ENCODE measurements at regions not wholly inside any gene's neighbourhood (a gene's known extent, or its start where the extent isn't known, plus 50 kb on each side); places are given as distances from the start of the nearest gene placed in this dataset.
"Not testable (repeated sequence)": the region's sequence is repeated elsewhere in the genome, so short reads cannot be mapped to it uniquely, and the experiment has no call there.

GRCh38 chr3:90062631-90063200 lies 955.3 kb downstream of the EPHA3 start:
- Mint-ChIP-seq H3K27me3 (ENCODE audit: unreplicated experiment) (no peaks in the 10 kb centered on the region), H3K27ac (ENCODE audit: unreplicated experiment) (no peak overlapping the region), H3K4me1 (ENCODE audit: unreplicated experiment) (peaks cover 8% of the 10 kb centered on the region), H3K4me3 (ENCODE audit: unreplicated experiment) (no peak overlapping the region), H3K9me3 (ENCODE audit: unreplicated experiment) (peaks cover 3% of the 10 kb centered on the region), H3K36me3 (ENCODE audit: unreplicated experiment) (no peaks in the 10 kb centered on the region)
- no peak for TF ChIP-seq CTCF (IDR thresholded peaks at IDR 0.05)
- no peak for DNase-seq (ENCODE audit: extremely low spot score, unreplicated experiment)

- DNase-seq (ENCODE audit: extremely low spot score, unreplicated experiment) = no peak
- H3K36me3 Mint-ChIP-seq (ENCODE audit: unreplicated experiment) = no peaks in the 10 kb centered on the region
- H3K27ac Mint-ChIP-seq (ENCODE audit: unreplicated experiment) = no peak overlapping the region
- no peaks in the 10 kb centered on the region for H3K27me3 Mint-ChIP-seq (ENCODE audit: unreplicated experiment)
- H3K9me3 Mint-ChIP-seq (ENCODE audit: unreplicated experiment) = peaks cover 3% of the 10 kb centered on the region
- no peak for TF ChIP-seq CTCF (IDR thresholded peaks at IDR 0.05)
- H3K4me3 Mint-ChIP-seq (ENCODE audit: unreplicated experiment) = no peak overlapping the region
- H3K4me1 Mint-ChIP-seq (ENCODE audit: unreplicated experiment) = peaks cover 9% of the 10 kb centered on the region
These were observed 961.4 kb downstream of the EPHA3 start for GRCh38 chr3:90068783-90069182.

GRCh38 chr3:90069748-90070147 lies 962.3 kb downstream of the EPHA3 start:
- Mint-ChIP-seq H3K27me3 (ENCODE audit: unreplicated experiment) (no peaks in the 10 kb centered on the region), H3K9me3 (ENCODE audit: unreplicated experiment) (no peaks in the 10 kb centered on the region), H3K27ac (ENCODE audit: unreplicated experiment) (no peak overlapping the region), H3K4me3 (ENCODE audit: unreplicated experiment) (no peak overlapping the region), H3K36me3 (ENCODE audit: unreplicated experiment) (no peaks in the 10 kb centered on the region), H3K4me1 (ENCODE audit: unreplicated experiment) (peaks cover 9% of the 10 kb centered on the region)
- TF ChIP-seq CTCF (IDR thresholded peaks at IDR 0.05) = no peak
- DNase-seq (ENCODE audit: extremely low spot score, unreplicated experiment) = no peak

GRCh38 chr3:90076136-90076535 lies 968.7 kb downstream of the EPHA3 start:
- Mint-ChIP-seq H3K9me3 (ENCODE audit: unreplicated experiment) (no peaks in the 10 kb centered on the region), H3K27ac (ENCODE audit: unreplicated experiment) (no peak overlapping the region), H3K4me3 (ENCODE audit: unreplicated experiment) (no peak overlapping the region), H3K36me3 (ENCODE audit: unreplicated experiment) (no peaks in the 10 kb centered on the region), H3K4me1 (ENCODE audit: unreplicated experiment) (no peaks in the 10 kb centered on the region), H3K27me3 (ENCODE audit: unreplicated experiment) (peaks cover 7% of the 10 kb centered on the region)
- TF ChIP-seq CTCF (IDR thresholded peaks at IDR 0.05) = no peak
- DNase-seq (ENCODE audit: extremely low spot score, unreplicated experiment) = no peak

GRCh38 chr3:90080988-90081387 lies 973.6 kb downstream of the EPHA3 start:
- Mint-ChIP-seq H3K4me1 (ENCODE audit: unreplicated experiment) (no peaks in the 10 kb centered on the region), H3K4me3 (ENCODE audit: unreplicated experiment) (no peak overlapping the region), H3K36me3 (ENCODE audit: unreplicated experiment) (no peaks in the 10 kb centered on the region), H3K9me3 (ENCODE audit: unreplicated experiment) (no peaks in the 10 kb centered on the region), H3K27me3 (ENCODE audit: unreplicated experiment) (peaks cover 7% of the 10 kb centered on the region), H3K27ac (ENCODE audit: unreplicated experiment) (no peak overlapping the region)
- TF ChIP-seq CTCF (IDR thresholded peaks at IDR 0.05) = no peak
- DNase-seq (ENCODE audit: extremely low spot score, unreplicated experiment) = no peak

- peaks cover 15% of the 10 kb centered on the region for H3K4me1 Mint-ChIP-seq (ENCODE audit: unreplicated experiment)
- H3K27ac Mint-ChIP-seq (ENCODE audit: unreplicated experiment); H3K27me3 Mint-ChIP-seq (ENCODE audit: unreplicated experiment); DNase-seq (ENCODE audit: extremely low spot score, unreplicated experiment); H3K9me3 Mint-ChIP-seq (ENCODE audit: unreplicated experiment); H3K36me3 Mint-ChIP-seq (ENCODE audit: unreplicated experiment); H3K4me3 Mint-ChIP-seq (ENCODE audit: unreplicated experiment): not testable (repeated sequence)
These were observed 978.9 kb downstream of the EPHA3 start for GRCh38 chr3:90086297-90086696.
